NB4 (cell line): ENCODE measurements at regions not wholly inside any gene's neighbourhood (a gene's known extent, or its start where the extent isn't known, plus 50 kb on each side); places are given as distances from the start of the nearest gene placed in this dataset.

ENCODE experiments used
- POLR2A ChIP-seq: IDR thresholded peaks from 2 replicates; pipeline ENCODE4 v1.6.1; 2011; ENCODE audit warnings: mild to moderate bottlenecking; ENCODE audit not compliant: insufficient read length; ENCODE audit errors: extremely low read depth
- TF ChIP-seq, protein P1 (sequence below): IDR thresholded peaks from one replicate; pipeline ENCODE4 v1.5.1; 2012; ENCODE audit warnings: low read depth, low read length

GRCh38 chr15:93800805-93801204, 430.6 kb upstream of the MCTP2 start:
- TF ChIP-seq, protein P1, sequence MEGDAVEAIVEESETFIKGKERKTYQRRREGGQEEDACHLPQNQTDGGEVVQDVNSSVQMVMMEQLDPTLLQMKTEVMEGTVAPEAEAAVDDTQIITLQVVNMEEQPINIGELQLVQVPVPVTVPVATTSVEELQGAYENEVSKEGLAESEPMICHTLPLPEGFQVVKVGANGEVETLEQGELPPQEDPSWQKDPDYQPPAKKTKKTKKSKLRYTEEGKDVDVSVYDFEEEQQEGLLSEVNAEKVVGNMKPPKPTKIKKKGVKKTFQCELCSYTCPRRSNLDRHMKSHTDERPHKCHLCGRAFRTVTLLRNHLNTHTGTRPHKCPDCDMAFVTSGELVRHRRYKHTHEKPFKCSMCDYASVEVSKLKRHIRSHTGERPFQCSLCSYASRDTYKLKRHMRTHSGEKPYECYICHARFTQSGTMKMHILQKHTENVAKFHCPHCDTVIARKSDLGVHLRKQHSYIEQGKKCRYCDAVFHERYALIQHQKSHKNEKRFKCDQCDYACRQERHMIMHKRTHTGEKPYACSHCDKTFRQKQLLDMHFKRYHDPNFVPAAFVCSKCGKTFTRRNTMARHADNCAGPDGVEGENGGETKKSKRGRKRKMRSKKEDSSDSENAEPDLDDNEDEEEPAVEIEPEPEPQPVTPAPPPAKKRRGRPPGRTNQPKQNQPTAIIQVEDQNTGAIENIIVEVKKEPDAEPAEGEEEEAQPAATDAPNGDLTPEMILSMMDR: no peak
- TF ChIP-seq POLR2A: no peak
